Pulmonary artery endothelial cell (primary cell): ENCODE measurements at regions not wholly inside any gene's neighbourhood (a gene's known extent, or its start where the extent isn't known, plus 50 kb on each side); places are given as distances from the start of the nearest gene placed in this dataset.
"Not testable (repeated sequence)": the region's sequence is repeated elsewhere in the genome, so short reads cannot be mapped to it uniquely, and the experiment has no call there.

Source experiments
- DNase-seq: peaks from one replicate; pipeline ENCODE4 v3.0.0-alpha.2; 2011; ENCODE audit warnings: low read depth, low spot score

- no peak for DNase-seq
Observed at GRCh38 chr7:118792682-118793081, 568.2 kb downstream of the ANKRD7 start.

GRCh38 chr7:118793582-118793981, 569.1 kb downstream of the ANKRD7 start:
- DNase-seq, result no peak

- DNase-seq, result no peak
Observed at GRCh38 chr7:118794419-118794818, 569.9 kb downstream of the ANKRD7 start.

GRCh38 chr7:118801366-118801765, 576.9 kb downstream of the ANKRD7 start:
- DNase-seq, result no peak

- DNase-seq, result no peak
Observed at GRCh38 chr7:118802726-118803125, 578.2 kb downstream of the ANKRD7 start.

GRCh38 chr7:118826246-118826645, 601.7 kb downstream of the ANKRD7 start:
- DNase-seq, result no peak

GRCh38 chr7:118836933-118837332, 612.4 kb downstream of the ANKRD7 start:
- no peak for DNase-seq

GRCh38 chr7:118839515-118839914, 615.0 kb downstream of the ANKRD7 start:
- no peak for DNase-seq

- DNase-seq, result no peak
Observed at GRCh38 chr7:118843456-118843855, 619.0 kb downstream of the ANKRD7 start.

GRCh38 chr7:118844748-118845147, 620.2 kb downstream of the ANKRD7 start:
- no peak for DNase-seq

- DNase-seq, result no peak
Observed at GRCh38 chr7:118845791-118846190, 621.3 kb downstream of the ANKRD7 start.

GRCh38 chr7:118846977-118847376, 622.5 kb downstream of the ANKRD7 start:
- DNase-seq, result no peak

GRCh38 chr7:118855290-118855689, 630.8 kb downstream of the ANKRD7 start:
- no peak for DNase-seq

GRCh38 chr7:118858651-118859149, 634.2 kb downstream of the ANKRD7 start:
- no peak for DNase-seq

- DNase-seq, result no peak
Observed at GRCh38 chr7:118861581-118861980, 637.1 kb downstream of the ANKRD7 start.

- no peak for DNase-seq
Observed at GRCh38 chr7:118862740-118863139, 638.2 kb downstream of the ANKRD7 start.

GRCh38 chr7:118863966-118864365, 639.5 kb downstream of the ANKRD7 start:
- no peak for DNase-seq

GRCh38 chr7:118867860-118868259, 643.4 kb downstream of the ANKRD7 start:
- DNase-seq, result no peak

GRCh38 chr7:118869141-118869540, 644.6 kb downstream of the ANKRD7 start:
- DNase-seq, result not testable (repeated sequence)

- no peak for DNase-seq
Observed at GRCh38 chr7:118870187-118870586, 645.7 kb downstream of the ANKRD7 start.

- DNase-seq, result no peak
Observed at GRCh38 chr7:118872568-118872967, 648.1 kb downstream of the ANKRD7 start.

GRCh38 chr7:118877187-118877586, 652.7 kb downstream of the ANKRD7 start:
- no peak for DNase-seq

GRCh38 chr7:118878336-118878735, 653.8 kb downstream of the ANKRD7 start:
- no peak for DNase-seq

- no peak for DNase-seq
Observed at GRCh38 chr7:118898284-118898683, 673.8 kb downstream of the ANKRD7 start.
